Testis (tissue), 2 donors: ENCODE measurements at regions not wholly inside any gene's neighbourhood (a gene's known extent, or its start where the extent isn't known, plus 50 kb on each side); places are given as distances from the start of the nearest gene placed in this dataset.

Experiments
- CTCF ChIP-seq, 3 experiments: fragments of 450-650 bp in 2 of 3; fragments of 200-600 bp in 1 of 3; sonication (generic) in 1 of 3; IDR thresholded peaks; one replicate each; pipeline ENCODE4 v1.5.1; 2016 to 2019; ENCODE audit warnings: antibody characterized with exemption in 3 of 3, mild to moderate bottlenecking in 2 of 3, moderate library complexity in 1 of 3
- POLR2A ChIP-seq: fragments of 450-650 bp; IDR thresholded peaks from one replicate; pipeline ENCODE4 v1.6.1; 2017; ENCODE audit warnings: antibody characterized with exemption, mild to moderate bottlenecking, moderate library complexity

GRCh38 chr13:90254437-90254836 lies 1093.0 kb upstream of the MIR17HG start:
- no peak for TF ChIP-seq CTCF (IDR thresholded peaks at IDR 0.05)
- no peak for TF ChIP-seq POLR2A
